Lung (tissue), 11 donors: ENCODE measurements at regions not wholly inside any gene's neighbourhood (a gene's known extent, or its start where the extent isn't known, plus 50 kb on each side); places are given as distances from the start of the nearest gene placed in this dataset.

Experiments
- ATAC-seq: fragments of 200-7000 bp; cut with Tn5 transposase; one replicate; pipeline ENCODE4 v1.9.1; 2020; ENCODE audit warnings: moderate number of reproducible peaks; ENCODE audit not compliant: insufficient read depth, low FRiP score
- DNase-seq, 3 donors: peaks; one replicate each; pipeline ENCODE4 v3.0.0-alpha.2; 2013 to 2017
- H3K27ac ChIP-seq, 2 donors: one replicate each; pipeline ENCODE4 v1.5.1; 2013; ENCODE audit warnings: mild to moderate bottlenecking in 2 of 2, moderate library complexity in 2 of 2, control low read depth in 1 of 2, inconsistent platforms in 1 of 2, low read depth in 1 of 2, low read length in 1 of 2
- H3K27me3 ChIP-seq, 3 donors: one replicate each; pipeline ENCODE4 v1.5.1; 2013; ENCODE audit warnings: low read length in 2 of 3; ENCODE audit not compliant: control insufficient read depth in 3 of 3, insufficient read depth in 3 of 3
- H3K36me3 ChIP-seq, 4 donors: one replicate each; pipeline ENCODE4 v1.5.1; 2013; ENCODE audit warnings: low read length in 4 of 4, mild to moderate bottlenecking in 1 of 4, moderate library complexity in 1 of 4; ENCODE audit not compliant: control insufficient read depth in 4 of 4, insufficient read depth in 4 of 4
- H3K4me1 ChIP-seq, 5 donors: one replicate each; pipeline ENCODE4 v1.5.1; 2013; ENCODE audit warnings: low read length in 5 of 5, mild to moderate bottlenecking in 2 of 5, moderate library complexity in 1 of 5; ENCODE audit not compliant: control insufficient read depth in 5 of 5, insufficient read depth in 5 of 5
- H3K4me3 ChIP-seq: one replicate; pipeline ENCODE4 v1.5.1; 2013; ENCODE audit warnings: mild to moderate bottlenecking, control low read depth, moderate library complexity
- H3K9ac ChIP-seq, 2 donors: one replicate each; pipeline ENCODE4 v1.5.1; 2013; ENCODE audit warnings: low read length in 2 of 2, control low read depth in 1 of 2; ENCODE audit not compliant: insufficient read depth in 1 of 2
- H3K9me3 ChIP-seq, 4 donors: one replicate each; pipeline ENCODE4 v1.5.1; 2013; ENCODE audit warnings: low read length in 3 of 4, mild to moderate bottlenecking in 1 of 4, moderate library complexity in 1 of 4; ENCODE audit not compliant: control insufficient read depth in 4 of 4, insufficient read depth in 3 of 4
- WGBS, 2 donors: extraction: QIAGEN DNeasy Blood & Tissue Kit; methylation state at CpG; one replicate each; pipeline ENCODE4 v1.1.7; 2013; 5-methylcytosine and 5-hydroxymethylcytosine counted together
- TF ChIP-seq, protein P1 (sequence below): IDR thresholded peaks from 2 replicates; pipeline ENCODE4 v1.5.1; 2012; ENCODE audit warnings: mild to moderate bottlenecking; ENCODE audit errors: control extremely low read depth, extremely low read depth
- donor health status: control.
- donor health status: control.
- donor health status: Bipolar disorder and iron deficiency.
- donor health status: healthy.
- donor health status: DM: yes; HTN: yes; CAD: no.

DNA sequence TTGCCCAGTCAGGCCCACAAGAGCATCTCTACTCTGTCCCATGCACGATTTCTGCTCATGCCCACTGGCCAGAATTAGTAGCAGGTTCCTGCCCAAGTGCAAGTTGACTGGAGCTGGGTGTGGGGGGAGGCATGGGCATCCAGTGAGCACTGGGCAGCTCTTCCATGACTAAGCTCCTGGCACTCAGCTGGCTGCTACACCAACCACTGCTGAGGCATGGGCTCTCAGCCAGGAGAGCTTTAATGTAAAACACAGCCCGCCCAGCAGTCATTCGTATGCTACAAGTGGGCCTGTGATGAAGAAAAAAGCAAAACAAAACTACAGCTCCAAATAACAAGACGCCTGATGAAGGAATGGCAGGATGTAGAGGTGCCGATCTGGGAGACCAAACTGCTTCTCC, 335.4 kb upstream of the PFKP start:
- peaks cover 0 to 15% (median 1%) of the 10 kb centered on the region in 4 donors for H3K9me3 ChIP-seq
- no peak overlapping the region for H3K27ac ChIP-seq
- H3K4me3 ChIP-seq, result no peak overlapping the region
- H3K4me1 ChIP-seq, result no peaks in the 10 kb centered on the region
- no peak for ATAC-seq
- no peak for DNase-seq
- peaks cover 0 to 35% (median 33%) of the 10 kb centered on the region in 3 donors for H3K27me3 ChIP-seq
- 87 to 90% methylated on average over 5 of the region's 5 CpGs for WGBS, 2 donors
- TF ChIP-seq, protein P1, sequence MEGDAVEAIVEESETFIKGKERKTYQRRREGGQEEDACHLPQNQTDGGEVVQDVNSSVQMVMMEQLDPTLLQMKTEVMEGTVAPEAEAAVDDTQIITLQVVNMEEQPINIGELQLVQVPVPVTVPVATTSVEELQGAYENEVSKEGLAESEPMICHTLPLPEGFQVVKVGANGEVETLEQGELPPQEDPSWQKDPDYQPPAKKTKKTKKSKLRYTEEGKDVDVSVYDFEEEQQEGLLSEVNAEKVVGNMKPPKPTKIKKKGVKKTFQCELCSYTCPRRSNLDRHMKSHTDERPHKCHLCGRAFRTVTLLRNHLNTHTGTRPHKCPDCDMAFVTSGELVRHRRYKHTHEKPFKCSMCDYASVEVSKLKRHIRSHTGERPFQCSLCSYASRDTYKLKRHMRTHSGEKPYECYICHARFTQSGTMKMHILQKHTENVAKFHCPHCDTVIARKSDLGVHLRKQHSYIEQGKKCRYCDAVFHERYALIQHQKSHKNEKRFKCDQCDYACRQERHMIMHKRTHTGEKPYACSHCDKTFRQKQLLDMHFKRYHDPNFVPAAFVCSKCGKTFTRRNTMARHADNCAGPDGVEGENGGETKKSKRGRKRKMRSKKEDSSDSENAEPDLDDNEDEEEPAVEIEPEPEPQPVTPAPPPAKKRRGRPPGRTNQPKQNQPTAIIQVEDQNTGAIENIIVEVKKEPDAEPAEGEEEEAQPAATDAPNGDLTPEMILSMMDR, result no peak
- no peaks in the 10 kb centered on the region for H3K36me3 ChIP-seq
- H3K9ac ChIP-seq, result no peak overlapping the region

DNA sequence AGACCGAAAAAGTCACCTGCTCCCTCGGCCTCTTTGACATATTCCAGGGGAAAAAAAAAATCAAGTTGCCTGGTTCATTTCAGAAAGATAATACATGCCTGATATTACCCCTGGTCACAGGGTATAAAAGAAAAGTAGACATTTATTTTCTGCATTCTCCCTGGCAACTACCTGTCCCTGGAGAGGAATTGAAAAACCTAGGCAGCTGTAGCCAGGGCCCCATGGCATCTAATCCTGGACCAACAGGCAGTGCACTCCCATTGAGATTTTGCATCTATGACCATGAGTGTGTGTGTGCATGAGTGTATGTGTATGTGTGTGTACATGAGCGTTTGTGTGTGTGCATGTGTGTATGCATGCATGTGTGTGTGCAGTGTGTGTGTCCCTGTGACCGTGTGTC, 338.2 kb upstream of the PFKP start:
- Histone ChIP-seq H3K4me1 (no peaks in the 10 kb centered on the region), H3K9ac (no peak overlapping the region), H3K27me3 (peaks cover 0 to 12% (median 11%) of the 10 kb centered on the region in 3 donors), H3K27ac (no peak overlapping the region), H3K9me3 (peaks cover 0 to 13% (median 1%) of the 10 kb centered on the region in 4 donors), H3K36me3 (no peaks in the 10 kb centered on the region), H3K4me3 (no peak overlapping the region)
- TF ChIP-seq, protein P1, result no peak
- no peak for DNase-seq
- no peak for ATAC-seq
- WGBS, 2 donors, result 82 to 86% methylated on average over 4 of the region's 4 CpGs

DNA sequence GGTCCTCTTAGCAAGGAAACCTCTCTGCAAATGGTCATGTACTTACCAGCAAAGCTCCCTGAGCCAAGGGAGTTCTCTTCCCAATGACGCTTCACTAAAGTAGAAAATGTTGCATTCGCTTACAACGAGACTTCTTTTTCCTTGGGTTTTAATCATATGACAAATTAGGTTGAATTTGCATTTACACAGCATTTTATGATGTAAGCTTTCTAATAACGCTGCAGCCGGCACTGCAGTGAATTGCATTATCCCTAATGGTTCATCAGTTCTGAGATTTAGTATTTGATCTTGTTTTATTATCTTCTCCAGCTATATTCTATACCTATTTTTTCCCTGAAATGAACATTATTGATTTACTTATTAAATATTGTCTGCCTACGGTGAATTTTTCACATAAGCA, 339.3 kb upstream of the PFKP start:
- Histone ChIP-seq H3K27ac (no peak overlapping the region), H3K9me3 (peaks cover 0 to 15% (median 1%) of the 10 kb centered on the region in 4 donors), H3K27me3 (peaks cover 0 to 12% (median 3%) of the 10 kb centered on the region in 3 donors), H3K9ac (no peak overlapping the region), H3K4me1 (no peaks in the 10 kb centered on the region), H3K4me3 (no peak overlapping the region), H3K36me3 (no peaks in the 10 kb centered on the region)
- TF ChIP-seq, protein P1, result no peak
- DNase-seq, result no peak
- no peak for ATAC-seq
- WGBS, 2 donors, result 94 to 96% methylated on average over 6 of the region's 6 CpGs

DNA sequence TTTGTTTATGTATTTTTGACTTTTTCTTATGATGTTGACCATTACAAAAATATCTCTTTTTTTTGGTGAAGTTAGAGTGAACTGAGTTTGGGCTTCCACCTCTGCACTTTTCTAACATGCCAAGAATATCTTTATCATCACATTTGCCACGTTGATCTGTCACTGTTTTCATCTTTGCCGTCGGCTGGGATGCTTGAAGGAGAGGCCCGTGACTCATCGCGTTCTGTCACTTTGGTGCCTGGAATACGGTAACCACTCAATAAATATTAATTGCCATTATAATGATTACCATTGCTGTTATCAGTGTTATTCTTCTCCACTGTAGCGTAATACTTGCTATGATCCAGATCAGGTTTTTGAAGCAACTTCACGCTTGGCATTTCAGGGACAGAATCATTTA, 350.8 kb upstream of the PFKP start:
- Histone ChIP-seq H3K9me3 (no peaks in the 10 kb centered on the region), H3K4me1 (no peaks in the 10 kb centered on the region), H3K27me3 (peaks cover 0 to 4% (median 0%) of the 10 kb centered on the region in 3 donors), H3K4me3 (no peak overlapping the region), H3K36me3 (no peaks in the 10 kb centered on the region), H3K27ac (no peak overlapping the region), H3K9ac (no peak overlapping the region)
- 81 to 88% methylated on average over 9 of the region's 9 CpGs for WGBS, 2 donors
- no peak for DNase-seq
- TF ChIP-seq, protein P1, result no peak
- no peak for ATAC-seq
